ENCODE measurements at regions not wholly inside any gene's neighbourhood (a gene's known extent, or its start where the extent isn't known, plus 50 kb on each side); places are given as distances from the start of the nearest gene placed in this dataset.
A peak's percentile ranks its signal among the peaks of the same experiment; 100 is the strongest.

DNA sequence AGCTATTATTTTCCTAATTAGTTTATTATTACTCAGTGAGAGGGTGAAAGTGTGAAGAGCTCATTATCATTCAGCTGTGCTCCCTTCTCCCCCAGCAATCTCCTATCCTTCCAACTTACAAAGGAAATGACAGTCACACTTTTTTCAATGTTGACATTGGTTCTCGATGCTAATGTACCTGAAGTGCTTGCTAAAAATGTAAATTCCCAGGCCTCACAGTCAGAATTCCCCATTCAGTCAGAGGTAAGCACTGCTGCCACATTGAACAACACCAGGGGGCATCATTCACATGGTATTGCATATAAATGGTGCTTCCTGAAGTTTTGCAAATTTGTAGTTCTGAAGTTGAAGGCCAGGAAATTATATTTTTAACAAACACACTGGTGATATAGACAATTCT is 132.7 kb upstream of the FOXD3 start:
- intact Hi-C loops (cut with micrococcal nuclease; ENCODE audit: unreplicated experiment) = no loop called here
- ChIA-PET POLR2A (interaction anchor here (0.7 to 1.5 kb wide), 3 partner anchors 10 to 34 kb away, joined by 3 to 8 read pairs (median 4); no protein-coding TSS in a partner anchor), CTCF (ENCODE audit: unreplicated experiment) (no interaction called here)
- H3K9me2 ChIP-seq (ENCODE audit: insufficient read depth, low read length) = no peaks in the 10 kb centered on the region
- TF ChIP-seq CTCF (conservative IDR thresholded peaks at IDR 0.05; ENCODE audit: low read length) (peak; percentile 35; the same call in 1 of the 2 replicates), EZH2phosphoT487 (IDR thresholded peaks at IDR 0.05; ENCODE audit: borderline replicate concordance, low read depth, low read length) (no peak)
- no peak for DNase-seq (ENCODE audit: low spot score)
- no peaks in the 10 kb centered on the region for H3K36me3 ChIP-seq (ENCODE audit: insufficient read depth, low read length)
- H3K4me2 ChIP-seq (ENCODE audit: low read length) = no peak overlapping the region
- no peak overlapping the region for H2AFZ ChIP-seq (ENCODE audit: low read length)
- H4K20me1 ChIP-seq (ENCODE audit: insufficient read depth, low read length) = no peaks in the 10 kb centered on the region
- no TSS peak for BruUV-seq (replicated peaks)
- no peaks in the 10 kb centered on the region for H3K79me2 ChIP-seq (ENCODE audit: insufficient read depth, low read depth, low read length)
- H3K27ac ChIP-seq (ENCODE audit: low read depth, low read length, poor library complexity, severe bottlenecking) = no peak overlapping the region
- H3K9me3 ChIP-seq (ENCODE audit: low read length) = no peaks in the 10 kb centered on the region
- H3K4me1 ChIP-seq (ENCODE audit: insufficient read depth, low read length, poor library complexity, severe bottlenecking) = no peaks in the 10 kb centered on the region
- H3K4me3 ChIP-seq (ENCODE audit: low read depth, low read length, poor library complexity, severe bottlenecking) = no peak overlapping the region

DNA sequence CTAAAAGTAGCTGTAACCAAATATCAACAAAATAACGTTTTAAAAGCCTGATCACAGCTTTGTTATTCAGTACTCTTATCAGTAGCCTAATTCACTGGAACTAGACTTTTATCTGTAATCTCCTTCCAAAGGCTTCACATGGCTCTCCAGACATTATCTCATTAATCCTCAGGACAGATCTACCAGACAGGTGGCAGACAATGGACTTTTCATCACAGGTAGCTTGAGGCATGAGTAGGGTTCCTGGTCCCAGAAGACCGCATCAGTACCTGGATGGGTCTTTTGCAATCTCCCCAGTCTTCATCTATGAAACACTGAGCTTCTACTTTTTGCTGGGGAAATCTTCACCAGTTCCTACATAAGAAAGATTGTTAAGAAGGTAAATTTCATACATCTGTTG is 132.2 kb upstream of the FOXD3 start:
- POLR2A ChIA-PET = interaction anchor here (0.7 to 1.5 kb wide), 3 partner anchors 11 to 142 kb away, joined by 3 to 8 read pairs (median 3); no protein-coding TSS in a partner anchor
- no peaks in the 10 kb centered on the region for H3K79me2 ChIP-seq (ENCODE audit: insufficient read depth, low read depth, low read length)
- no peaks in the 10 kb centered on the region for H3K9me2 ChIP-seq (ENCODE audit: insufficient read depth, low read length)
- CTCF ChIA-PET (ENCODE audit: unreplicated experiment) = no interaction called here
- intact Hi-C loops (cut with micrococcal nuclease; ENCODE audit: unreplicated experiment) = no loop called here
- BruUV-seq (replicated peaks) = no TSS peak
- H3K4me2 ChIP-seq (ENCODE audit: low read length) = no peak overlapping the region
- H2AFZ ChIP-seq (ENCODE audit: low read length) = no peak overlapping the region
- no peaks in the 10 kb centered on the region for H4K20me1 ChIP-seq (ENCODE audit: insufficient read depth, low read length)
- no peak for DNase-seq (ENCODE audit: low spot score)
- no peaks in the 10 kb centered on the region for H3K36me3 ChIP-seq (ENCODE audit: insufficient read depth, low read length)
- H3K9me3 ChIP-seq (ENCODE audit: low read length) = no peaks in the 10 kb centered on the region
- no peak overlapping the region for H3K27ac ChIP-seq (ENCODE audit: low read depth, low read length, poor library complexity, severe bottlenecking)
- H3K4me3 ChIP-seq (ENCODE audit: low read depth, low read length, poor library complexity, severe bottlenecking) = no peak overlapping the region
- no peak for TF ChIP-seq EZH2phosphoT487 (IDR thresholded peaks at IDR 0.05; ENCODE audit: borderline replicate concordance, low read depth, low read length)
- no peak for TF ChIP-seq CTCF (conservative IDR thresholded peaks at IDR 0.05; ENCODE audit: low read length)
- H3K4me1 ChIP-seq (ENCODE audit: insufficient read depth, low read length, poor library complexity, severe bottlenecking) = no peaks in the 10 kb centered on the region

- Histone ChIP-seq H2AFZ (ENCODE audit: low read length) (no peak overlapping the region), H3K4me2 (ENCODE audit: low read length) (no peak overlapping the region), H3K36me3 (ENCODE audit: insufficient read depth, low read length) (no peaks in the 10 kb centered on the region), H3K9me3 (ENCODE audit: low read length) (no peaks in the 10 kb centered on the region), H3K4me3 (ENCODE audit: low read depth, low read length, poor library complexity, severe bottlenecking) (no peak overlapping the region), H3K4me1 (ENCODE audit: insufficient read depth, low read length, poor library complexity, severe bottlenecking) (peaks cover 2% of the 10 kb centered on the region), H3K27ac (ENCODE audit: low read depth, low read length, poor library complexity, severe bottlenecking) (no peak overlapping the region), H3K9me2 (ENCODE audit: insufficient read depth, low read length) (no peaks in the 10 kb centered on the region), H3K79me2 (ENCODE audit: insufficient read depth, low read depth, low read length) (no peaks in the 10 kb centered on the region), H4K20me1 (ENCODE audit: insufficient read depth, low read length) (no peaks in the 10 kb centered on the region)
- no TSS peak for BruUV-seq (replicated peaks)
- POLR2A ChIA-PET = no interaction called here
- CTCF ChIA-PET (ENCODE audit: unreplicated experiment) = no interaction called here
- no peak for DNase-seq (ENCODE audit: low spot score)
- TF ChIP-seq CTCF (conservative IDR thresholded peaks at IDR 0.05; ENCODE audit: low read length) (no peak), EZH2phosphoT487 (IDR thresholded peaks at IDR 0.05; ENCODE audit: borderline replicate concordance, low read depth, low read length) (no peak)
- intact Hi-C loops (cut with micrococcal nuclease; ENCODE audit: unreplicated experiment) = no loop called here
Observed at GRCh38 chr1:63198871-63199394, 123.4 kb upstream of the FOXD3 start.

Measured in OCI-LY7 (cell line).